ENCODE measurements at regions not wholly inside any gene's neighbourhood (a gene's known extent, or its start where the extent isn't known, plus 50 kb on each side); places are given as distances from the start of the nearest gene placed in this dataset.

- intact Hi-C loops (cut with micrococcal nuclease): no loop called here
Observed at GRCh38 chr2:221360742-221361141, 211.4 kb downstream of the EPHA4 start.

- intact Hi-C loops (cut with micrococcal nuclease): no loop called here
Observed at GRCh38 chr2:221361633-221362032, 210.5 kb downstream of the EPHA4 start.

GRCh38 chr2:221364672-221365071 lies 207.4 kb downstream of the EPHA4 start:
- intact Hi-C loops (cut with micrococcal nuclease): no loop called here
